ENCODE measurements at regions not wholly inside any gene's neighbourhood (a gene's known extent, or its start where the extent isn't known, plus 50 kb on each side); places are given as distances from the start of the nearest gene placed in this dataset.
"Not testable (repeated sequence)": the region's sequence is repeated elsewhere in the genome, so short reads cannot be mapped to it uniquely, and the experiment has no call there.

- Histone ChIP-seq H3K9me3 (ENCODE audit: control insufficient read depth, low read length) (no peaks in the 10 kb centered on the region), H3K27me3 (ENCODE audit: control insufficient read depth, insufficient read depth, low read length, poor library complexity, severe bottlenecking) (no peaks in the 10 kb centered on the region), H3K9ac (ENCODE audit: extremely low read depth, low read length, poor library complexity, severe bottlenecking) (no peak overlapping the region), H3K27ac (ENCODE audit: low read depth, low read length) (no peak overlapping the region), H3K4me1 (ENCODE audit: control insufficient read depth, insufficient read depth, low read length) (no peaks in the 10 kb centered on the region), H3K4me3 (ENCODE audit: low read length) (no peak overlapping the region), H3K36me3 (ENCODE audit: control insufficient read depth, insufficient read depth, low read length) (no peaks in the 10 kb centered on the region)
- DNase-seq = no peak
- no peaks in the 10 kb centered on the region for H3K36me3 Mint-ChIP-seq (ENCODE audit: low read depth)
- TF ChIP-seq, protein P1, sequence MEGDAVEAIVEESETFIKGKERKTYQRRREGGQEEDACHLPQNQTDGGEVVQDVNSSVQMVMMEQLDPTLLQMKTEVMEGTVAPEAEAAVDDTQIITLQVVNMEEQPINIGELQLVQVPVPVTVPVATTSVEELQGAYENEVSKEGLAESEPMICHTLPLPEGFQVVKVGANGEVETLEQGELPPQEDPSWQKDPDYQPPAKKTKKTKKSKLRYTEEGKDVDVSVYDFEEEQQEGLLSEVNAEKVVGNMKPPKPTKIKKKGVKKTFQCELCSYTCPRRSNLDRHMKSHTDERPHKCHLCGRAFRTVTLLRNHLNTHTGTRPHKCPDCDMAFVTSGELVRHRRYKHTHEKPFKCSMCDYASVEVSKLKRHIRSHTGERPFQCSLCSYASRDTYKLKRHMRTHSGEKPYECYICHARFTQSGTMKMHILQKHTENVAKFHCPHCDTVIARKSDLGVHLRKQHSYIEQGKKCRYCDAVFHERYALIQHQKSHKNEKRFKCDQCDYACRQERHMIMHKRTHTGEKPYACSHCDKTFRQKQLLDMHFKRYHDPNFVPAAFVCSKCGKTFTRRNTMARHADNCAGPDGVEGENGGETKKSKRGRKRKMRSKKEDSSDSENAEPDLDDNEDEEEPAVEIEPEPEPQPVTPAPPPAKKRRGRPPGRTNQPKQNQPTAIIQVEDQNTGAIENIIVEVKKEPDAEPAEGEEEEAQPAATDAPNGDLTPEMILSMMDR (conservative IDR thresholded peaks at IDR 0.05) = no peak
- peaks cover 1% of the 10 kb centered on the region for H3K4me1 Mint-ChIP-seq
- no peak overlapping the region for H3K4me3 Mint-ChIP-seq
- H3K27ac Mint-ChIP-seq = no peak overlapping the region
- WGBS, 2 experiments (ENCODE audit: insufficient coverage in 1 of 2, insufficient read length in 1 of 2) = 87 to 97% methylated on average over 3 of the region's 3 CpGs
- no peaks in the 10 kb centered on the region for H3K9me3 Mint-ChIP-seq
- no peaks in the 10 kb centered on the region for H3K27me3 Mint-ChIP-seq (ENCODE audit: insufficient read depth)
These were observed 169.2 kb downstream of the SQOR start for GRCh38 chr15:45804028-45804427.

DNA sequence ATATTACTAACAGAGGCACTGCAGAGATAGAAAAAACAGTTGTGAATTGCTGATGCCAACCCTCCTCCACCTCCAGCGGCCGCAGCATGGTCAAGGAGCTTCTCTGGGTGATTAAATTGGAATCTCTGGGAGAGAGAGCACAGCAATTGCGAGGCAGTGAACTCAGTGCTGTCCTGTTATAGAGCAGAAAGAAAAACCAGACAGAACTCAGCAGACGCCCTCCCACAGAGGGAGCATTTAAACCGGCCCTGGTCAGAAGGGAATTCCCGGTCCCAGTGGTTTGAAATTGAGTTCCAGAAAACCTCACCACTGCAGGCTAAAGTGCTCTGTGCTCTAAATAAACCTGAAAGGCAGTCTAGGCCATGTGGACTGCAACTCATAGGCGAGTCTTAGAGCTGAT lies 175.4 kb downstream of the SQOR start:
- no peak overlapping the region for H3K4me3 ChIP-seq (ENCODE audit: low read length)
- no peak overlapping the region for H3K27ac Mint-ChIP-seq
- no peaks in the 10 kb centered on the region for H3K36me3 Mint-ChIP-seq (ENCODE audit: low read depth)
- H3K4me3 Mint-ChIP-seq = no peak overlapping the region
- H3K9ac ChIP-seq (ENCODE audit: extremely low read depth, low read length, poor library complexity, severe bottlenecking) = no peak overlapping the region
- H3K36me3 ChIP-seq (ENCODE audit: control insufficient read depth, insufficient read depth, low read length) = no peaks in the 10 kb centered on the region
- 85 to 87% methylated on average over 5 to 7 of the region's 7 CpGs for WGBS, 2 experiments (ENCODE audit: insufficient coverage in 1 of 2, insufficient read length in 1 of 2)
- H3K27me3 ChIP-seq (ENCODE audit: control insufficient read depth, insufficient read depth, low read length, poor library complexity, severe bottlenecking) = no peaks in the 10 kb centered on the region
- H3K9me3 ChIP-seq (ENCODE audit: control insufficient read depth, low read length) = peaks cover under 1% of the 10 kb centered on the region
- no peak overlapping the region for H3K27ac ChIP-seq (ENCODE audit: low read depth, low read length)
- no peaks in the 10 kb centered on the region for H3K4me1 ChIP-seq (ENCODE audit: control insufficient read depth, insufficient read depth, low read length)
- no peaks in the 10 kb centered on the region for H3K4me1 Mint-ChIP-seq
- no peaks in the 10 kb centered on the region for H3K27me3 Mint-ChIP-seq (ENCODE audit: insufficient read depth)
- TF ChIP-seq, protein P1 (conservative IDR thresholded peaks at IDR 0.05) = no peak
- DNase-seq = no peak
- H3K9me3 Mint-ChIP-seq = peaks cover 10% of the 10 kb centered on the region

DNA sequence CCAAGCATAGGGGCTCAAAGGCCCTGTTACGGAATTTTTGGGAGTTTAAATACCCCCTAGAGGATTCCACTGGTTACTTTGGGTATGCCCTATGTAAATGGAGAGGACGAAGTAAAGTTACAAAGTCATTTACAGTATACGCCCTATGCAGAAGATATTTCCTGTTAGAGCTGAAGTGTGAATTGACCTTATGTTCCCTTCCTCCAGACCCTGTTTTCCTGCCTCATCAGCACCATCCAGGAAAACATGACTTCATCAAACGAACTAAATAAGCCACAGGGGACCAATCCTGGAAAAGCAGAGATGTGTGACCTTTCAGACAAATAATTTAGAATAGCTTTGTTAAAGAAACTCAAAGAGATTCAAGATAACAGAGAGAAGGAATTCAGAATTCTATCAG lies 177.4 kb downstream of the SQOR start:
- no peaks in the 10 kb centered on the region for H3K36me3 ChIP-seq (ENCODE audit: control insufficient read depth, insufficient read depth, low read length)
- H3K9ac ChIP-seq (ENCODE audit: extremely low read depth, low read length, poor library complexity, severe bottlenecking) = no peak overlapping the region
- no peak overlapping the region for H3K27ac Mint-ChIP-seq
- no peaks in the 10 kb centered on the region for H3K4me1 Mint-ChIP-seq
- H3K27me3 Mint-ChIP-seq (ENCODE audit: insufficient read depth) = no peaks in the 10 kb centered on the region
- no peaks in the 10 kb centered on the region for H3K36me3 Mint-ChIP-seq (ENCODE audit: low read depth)
- no peak overlapping the region for H3K4me3 Mint-ChIP-seq
- TF ChIP-seq, protein P1 (conservative IDR thresholded peaks at IDR 0.05) = no peak
- DNase-seq = no peak
- no peaks in the 10 kb centered on the region for H3K27me3 ChIP-seq (ENCODE audit: control insufficient read depth, insufficient read depth, low read length, poor library complexity, severe bottlenecking)
- no peak overlapping the region for H3K4me3 ChIP-seq (ENCODE audit: low read length)
- H3K9me3 Mint-ChIP-seq = peaks cover 17% of the 10 kb centered on the region
- 83% methylated on average over 4 of the region's 4 CpGs; no CpG with 5 or more reads in 1 of the 2 experiments for WGBS, 2 experiments (ENCODE audit: insufficient coverage in 1 of 2, insufficient read length in 1 of 2)
- H3K9me3 ChIP-seq (ENCODE audit: control insufficient read depth, low read length) = peaks cover 8% of the 10 kb centered on the region
- H3K4me1 ChIP-seq (ENCODE audit: control insufficient read depth, insufficient read depth, low read length) = no peaks in the 10 kb centered on the region
- no peak overlapping the region for H3K27ac ChIP-seq (ENCODE audit: low read depth, low read length)

DNA sequence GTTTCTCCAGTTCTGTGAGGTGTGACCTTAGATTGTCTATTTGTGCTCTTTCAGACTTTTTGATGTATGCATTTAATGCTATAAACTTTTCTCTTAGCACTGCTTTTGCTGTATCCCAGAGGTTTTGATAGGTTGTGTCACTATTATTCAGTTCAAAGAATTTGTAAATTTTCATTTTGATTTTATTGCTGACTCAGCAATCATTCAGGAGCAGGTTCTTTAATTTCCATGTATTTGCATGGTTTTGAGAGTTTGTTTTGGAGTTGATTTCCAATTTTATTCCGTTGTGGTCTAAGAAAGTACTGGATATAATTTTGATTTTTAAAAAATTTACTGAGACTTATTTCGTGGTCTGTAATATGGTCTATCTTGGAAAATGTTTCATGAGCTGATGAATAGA lies 182.7 kb downstream of the SQOR start:
- not testable (repeated sequence) for H3K27ac ChIP-seq (ENCODE audit: low read depth, low read length); H3K4me3 ChIP-seq (ENCODE audit: low read length); H3K36me3 Mint-ChIP-seq (ENCODE audit: low read depth); H3K27me3 ChIP-seq (ENCODE audit: control insufficient read depth, insufficient read depth, low read length, poor library complexity, severe bottlenecking); H3K4me1 ChIP-seq (ENCODE audit: control insufficient read depth, insufficient read depth, low read length); H3K4me3 Mint-ChIP-seq; H3K27ac Mint-ChIP-seq; H3K36me3 ChIP-seq (ENCODE audit: control insufficient read depth, insufficient read depth, low read length); H3K27me3 Mint-ChIP-seq (ENCODE audit: insufficient read depth); H3K9me3 ChIP-seq (ENCODE audit: control insufficient read depth, low read length); DNase-seq; H3K9ac ChIP-seq (ENCODE audit: extremely low read depth, low read length, poor library complexity, severe bottlenecking); H3K4me1 Mint-ChIP-seq
- WGBS, 2 experiments (ENCODE audit: insufficient coverage in 1 of 2, insufficient read length in 1 of 2) = 87 to 92% methylated on average over 2 of the region's 2 CpGs
- peaks cover 22% of the 10 kb centered on the region for H3K9me3 Mint-ChIP-seq
